SK-N-SH treated with all-trans-retinoic acid at 6 μM for 48 hours (cell line): ENCODE measurements at regions not wholly inside any gene's neighbourhood (a gene's known extent, or its start where the extent isn't known, plus 50 kb on each side); places are given as distances from the start of the nearest gene placed in this dataset.

Experiments
- ATAC-seq: fragments of 200-7000 bp; cut with Tn5 transposase; 3 replicates; pipeline ENCODE4 v1.9.1; 2020; ENCODE audit warnings: mild to moderate bottlenecking, moderate library complexity
- ARNTL ChIP-seq: fragments of 450-650 bp; formaldehyde crosslinking; IDR thresholded peaks from 2 replicates; pipeline ENCODE4 v1.5.0; 2020; ENCODE audit warnings: low read depth, mild to moderate bottlenecking, moderate library complexity, borderline replicate concordance
- BACH2 ChIP-seq: fragments of 250-450 bp; sonication (Bioruptor Pico); IDR thresholded peaks from 2 replicates; pipeline ENCODE4 v1.9.0; 2021; ENCODE audit warnings: mild to moderate bottlenecking, borderline replicate concordance
- ESRRG ChIP-seq: fragments of 250-450 bp; sonication (Bioruptor Pico); IDR thresholded peaks from 2 replicates; pipeline ENCODE4 v1.6.1; 2021; ENCODE audit warnings: mild to moderate bottlenecking
- ISL1 ChIP-seq: fragments of 250-450 bp; sonication (Bioruptor Pico); IDR thresholded peaks from 2 replicates; pipeline ENCODE4 v2.1.2; 2022; ENCODE audit warnings: mild to moderate bottlenecking, moderate library complexity
- PPARA ChIP-seq: fragments of 250-450 bp; sonication (Bioruptor Pico); IDR thresholded peaks from 2 replicates; pipeline ENCODE4 v1.5.0; 2020; ENCODE audit warnings: mild to moderate bottlenecking, borderline replicate concordance
- RARB ChIP-seq: fragments of 250-450 bp; sonication (Bioruptor Pico); IDR thresholded peaks from 2 replicates; pipeline ENCODE4 v1.8.0; 2021; ENCODE audit warnings: mild to moderate bottlenecking, moderate library complexity
- SNAI2 ChIP-seq: fragments of 250-450 bp; sonication (Bioruptor Pico); IDR thresholded peaks from 2 replicates; pipeline ENCODE4 v1.5.0; 2020; ENCODE audit warnings: mild to moderate bottlenecking, moderate library complexity
- TCF4 ChIP-seq: fragments of 250-450 bp; sonication (Bioruptor Pico); IDR thresholded peaks from 2 replicates; pipeline ENCODE4 v1.8.0; 2021; ENCODE audit warnings: mild to moderate bottlenecking, moderate library complexity, borderline replicate concordance
- TOX ChIP-seq: fragments of 250-450 bp; sonication (Bioruptor Pico); IDR thresholded peaks from 2 replicates; pipeline ENCODE4 v1.8.0; 2021; ENCODE audit warnings: mild to moderate bottlenecking, moderate library complexity, borderline replicate concordance
- ZFP3 ChIP-seq: fragments of 250-450 bp; sonication (Bioruptor Pico); IDR thresholded peaks from 2 replicates; pipeline ENCODE4 v1.5.0; 2020; ENCODE audit warnings: mild to moderate bottlenecking, moderate library complexity
- ZNF70 ChIP-seq: fragments of 450-650 bp; formaldehyde crosslinking; IDR thresholded peaks from 2 replicates; pipeline ENCODE4 v1.5.0; 2020; ENCODE audit warnings: mild to moderate bottlenecking, moderate library complexity
- ZNF8 ChIP-seq: fragments of 450-650 bp; formaldehyde crosslinking; IDR thresholded peaks from 2 replicates; pipeline ENCODE4 v1.5.0; 2020; ENCODE audit warnings: mild to moderate bottlenecking, moderate library complexity
- TF ChIP-seq, protein P1 (sequence below): fragments of 250-450 bp; sonication (Bioruptor Pico); IDR thresholded peaks from 2 replicates; pipeline ENCODE4 v1.8.0; 2020; ENCODE audit warnings: mild to moderate bottlenecking, moderate library complexity, borderline replicate concordance
- TF ChIP-seq, protein P2 (sequence below): fragments of 250-450 bp; sonication (Bioruptor Pico); IDR thresholded peaks from 2 replicates; pipeline ENCODE4 v1.8.0; 2021; ENCODE audit warnings: low read depth, mild to moderate bottlenecking, moderate library complexity, borderline replicate concordance
- TF ChIP-seq, protein P3 (sequence below): fragments of 250-450 bp; sonication (Bioruptor Pico); IDR thresholded peaks from 2 replicates; pipeline ENCODE4 v1.5.0; 2020; ENCODE audit warnings: mild to moderate bottlenecking, moderate library complexity
- TF ChIP-seq, protein P4 (sequence below): fragments of 250-450 bp; sonication (Bioruptor Pico); IDR thresholded peaks from 2 replicates; pipeline ENCODE4 v1.5.1; 2020; ENCODE audit warnings: low read depth, mild to moderate bottlenecking, moderate library complexity
- TF ChIP-seq, protein P5 (sequence below): fragments of 250-450 bp; sonication (Bioruptor Pico); IDR thresholded peaks from 2 replicates; pipeline ENCODE4 v1.5.1; 2021; ENCODE audit warnings: mild to moderate bottlenecking, moderate library complexity

DNA sequence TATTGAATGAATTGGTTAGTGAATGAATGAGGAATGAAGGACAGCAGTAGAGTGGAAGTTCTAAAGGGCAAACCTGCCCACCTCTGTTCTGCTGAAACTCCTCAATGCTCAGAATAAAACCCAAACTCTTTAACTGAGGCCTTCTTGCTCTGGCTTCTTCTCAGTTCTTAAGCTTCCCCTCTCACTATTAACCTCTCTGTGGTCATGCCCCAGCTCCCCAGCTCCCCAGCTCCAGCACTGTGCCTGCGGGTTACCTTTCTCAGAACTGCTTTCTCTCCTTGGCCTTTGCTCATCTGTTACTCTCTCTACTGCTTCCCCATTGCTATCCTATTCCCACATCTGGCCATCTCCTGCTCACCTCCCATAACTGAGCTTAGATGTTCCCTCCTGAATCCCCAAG lies 137.4 kb downstream of the NXPE2 start (continued):
- TF ChIP-seq PPARA (CRISPR knock-in tag) (no peak), ISL1 (CRISPR knock-in tag) (no peak)
- TF ChIP-seq, all 23 proteins: peak for 0

DNA sequence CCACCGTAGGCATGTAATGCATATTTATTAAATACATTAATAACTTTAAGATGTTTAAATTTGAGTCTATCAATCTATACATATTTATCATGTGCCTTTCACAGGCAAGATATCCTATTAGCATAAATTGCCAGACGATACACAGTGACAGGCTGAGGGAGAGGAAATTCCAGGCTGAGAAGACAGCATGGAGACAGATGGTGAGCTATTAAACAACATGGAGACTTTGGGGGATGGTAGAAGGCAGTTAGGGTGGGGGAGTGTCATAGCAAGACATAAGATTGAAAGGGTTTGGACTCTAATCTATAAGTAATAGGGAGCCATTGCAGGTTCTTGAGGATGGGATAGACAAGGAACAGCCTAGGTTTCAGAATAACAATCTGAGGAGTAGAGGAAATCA lies 138.5 kb downstream of the NXPE2 start:
- no peak for ATAC-seq
- TF ChIP-seq ARNTL (CRISPR knock-in tag) (no peak), BACH2 (no peak), ZFP3 (CRISPR knock-in tag) (no peak), ESRRG (CRISPR knock-in tag) (no peak), TOX (no peak), PPARA (CRISPR knock-in tag) (no peak), RARB (no peak), ZNF70 (CRISPR knock-in tag) (no peak), SNAI2 (CRISPR knock-in tag) (no peak), ZNF8 (CRISPR knock-in tag) (no peak)
- TF ChIP-seq, protein P1, sequence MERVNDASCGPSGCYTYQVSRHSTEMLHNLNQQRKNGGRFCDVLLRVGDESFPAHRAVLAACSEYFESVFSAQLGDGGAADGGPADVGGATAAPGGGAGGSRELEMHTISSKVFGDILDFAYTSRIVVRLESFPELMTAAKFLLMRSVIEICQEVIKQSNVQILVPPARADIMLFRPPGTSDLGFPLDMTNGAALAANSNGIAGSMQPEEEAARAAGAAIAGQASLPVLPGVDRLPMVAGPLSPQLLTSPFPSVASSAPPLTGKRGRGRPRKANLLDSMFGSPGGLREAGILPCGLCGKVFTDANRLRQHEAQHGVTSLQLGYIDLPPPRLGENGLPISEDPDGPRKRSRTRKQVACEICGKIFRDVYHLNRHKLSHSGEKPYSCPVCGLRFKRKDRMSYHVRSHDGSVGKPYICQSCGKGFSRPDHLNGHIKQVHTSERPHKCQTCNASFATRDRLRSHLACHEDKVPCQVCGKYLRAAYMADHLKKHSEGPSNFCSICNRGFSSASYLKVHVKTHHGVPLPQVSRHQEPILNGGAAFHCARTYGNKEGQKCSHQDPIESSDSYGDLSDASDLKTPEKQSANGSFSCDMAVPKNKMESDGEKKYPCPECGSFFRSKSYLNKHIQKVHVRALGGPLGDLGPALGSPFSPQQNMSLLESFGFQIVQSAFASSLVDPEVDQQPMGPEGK = no peak
- TF ChIP-seq, protein P2, sequence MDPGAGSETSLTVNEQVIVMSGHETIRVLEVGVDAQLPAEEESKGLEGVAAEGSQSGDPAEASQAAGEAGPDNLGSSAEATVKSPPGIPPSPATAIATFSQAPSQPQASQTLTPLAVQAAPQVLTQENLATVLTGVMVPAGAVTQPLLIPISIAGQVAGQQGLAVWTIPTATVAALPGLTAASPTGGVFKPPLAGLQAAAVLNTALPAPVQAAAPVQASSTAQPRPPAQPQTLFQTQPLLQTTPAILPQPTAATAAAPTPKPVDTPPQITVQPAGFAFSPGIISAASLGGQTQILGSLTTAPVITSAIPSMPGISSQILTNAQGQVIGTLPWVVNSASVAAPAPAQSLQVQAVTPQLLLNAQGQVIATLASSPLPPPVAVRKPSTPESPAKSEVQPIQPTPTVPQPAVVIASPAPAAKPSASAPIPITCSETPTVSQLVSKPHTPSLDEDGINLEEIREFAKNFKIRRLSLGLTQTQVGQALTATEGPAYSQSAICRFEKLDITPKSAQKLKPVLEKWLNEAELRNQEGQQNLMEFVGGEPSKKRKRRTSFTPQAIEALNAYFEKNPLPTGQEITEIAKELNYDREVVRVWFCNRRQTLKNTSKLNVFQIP (CRISPR knock-in tag) = no peak
- TF ChIP-seq, protein P3, sequence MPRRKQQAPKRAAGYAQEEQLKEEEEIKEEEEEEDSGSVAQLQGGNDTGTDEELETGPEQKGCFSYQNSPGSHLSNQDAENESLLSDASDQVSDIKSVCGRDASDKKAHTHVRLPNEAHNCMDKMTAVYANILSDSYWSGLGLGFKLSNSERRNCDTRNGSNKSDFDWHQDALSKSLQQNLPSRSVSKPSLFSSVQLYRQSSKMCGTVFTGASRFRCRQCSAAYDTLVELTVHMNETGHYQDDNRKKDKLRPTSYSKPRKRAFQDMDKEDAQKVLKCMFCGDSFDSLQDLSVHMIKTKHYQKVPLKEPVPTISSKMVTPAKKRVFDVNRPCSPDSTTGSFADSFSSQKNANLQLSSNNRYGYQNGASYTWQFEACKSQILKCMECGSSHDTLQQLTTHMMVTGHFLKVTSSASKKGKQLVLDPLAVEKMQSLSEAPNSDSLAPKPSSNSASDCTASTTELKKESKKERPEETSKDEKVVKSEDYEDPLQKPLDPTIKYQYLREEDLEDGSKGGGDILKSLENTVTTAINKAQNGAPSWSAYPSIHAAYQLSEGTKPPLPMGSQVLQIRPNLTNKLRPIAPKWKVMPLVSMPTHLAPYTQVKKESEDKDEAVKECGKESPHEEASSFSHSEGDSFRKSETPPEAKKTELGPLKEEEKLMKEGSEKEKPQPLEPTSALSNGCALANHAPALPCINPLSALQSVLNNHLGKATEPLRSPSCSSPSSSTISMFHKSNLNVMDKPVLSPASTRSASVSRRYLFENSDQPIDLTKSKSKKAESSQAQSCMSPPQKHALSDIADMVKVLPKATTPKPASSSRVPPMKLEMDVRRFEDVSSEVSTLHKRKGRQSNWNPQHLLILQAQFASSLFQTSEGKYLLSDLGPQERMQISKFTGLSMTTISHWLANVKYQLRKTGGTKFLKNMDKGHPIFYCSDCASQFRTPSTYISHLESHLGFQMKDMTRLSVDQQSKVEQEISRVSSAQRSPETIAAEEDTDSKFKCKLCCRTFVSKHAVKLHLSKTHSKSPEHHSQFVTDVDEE (CRISPR knock-in tag) = no peak
- TF ChIP-seq, protein P4, sequence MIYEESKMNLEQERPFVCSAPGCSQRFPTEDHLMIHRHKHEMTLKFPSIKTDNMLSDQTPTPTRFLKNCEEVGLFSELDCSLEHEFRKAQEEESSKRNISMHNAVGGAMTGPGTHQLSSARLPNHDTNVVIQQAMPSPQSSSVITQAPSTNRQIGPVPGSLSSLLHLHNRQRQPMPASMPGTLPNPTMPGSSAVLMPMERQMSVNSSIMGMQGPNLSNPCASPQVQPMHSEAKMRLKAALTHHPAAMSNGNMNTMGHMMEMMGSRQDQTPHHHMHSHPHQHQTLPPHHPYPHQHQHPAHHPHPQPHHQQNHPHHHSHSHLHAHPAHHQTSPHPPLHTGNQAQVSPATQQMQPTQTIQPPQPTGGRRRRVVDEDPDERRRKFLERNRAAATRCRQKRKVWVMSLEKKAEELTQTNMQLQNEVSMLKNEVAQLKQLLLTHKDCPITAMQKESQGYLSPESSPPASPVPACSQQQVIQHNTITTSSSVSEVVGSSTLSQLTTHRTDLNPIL (CRISPR knock-in tag) = no peak
- TF ChIP-seq, all 23 proteins: peak for 0

DNA sequence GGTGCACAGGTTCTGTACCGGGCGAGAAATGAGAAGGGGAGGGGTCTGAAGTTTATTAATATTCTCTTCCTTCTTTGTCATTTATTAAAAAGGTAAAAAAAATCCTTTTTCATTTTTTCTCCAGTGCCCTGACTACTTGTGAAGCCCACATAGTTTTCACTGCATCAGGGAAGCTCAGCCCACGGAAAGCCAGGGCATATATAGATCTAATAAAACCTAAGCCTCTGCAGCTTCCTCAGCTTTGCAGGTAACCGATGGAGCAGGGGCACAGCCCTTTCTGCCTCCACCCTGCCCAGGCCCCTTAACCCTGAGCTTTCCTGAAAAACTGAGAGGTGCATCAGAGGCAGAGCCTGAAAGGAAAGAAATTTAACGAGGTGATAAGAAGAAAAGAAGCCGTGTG lies 140.1 kb downstream of the NXPE2 start:
- TF ChIP-seq ARNTL (CRISPR knock-in tag) (no peak), TCF4 (CRISPR knock-in tag) (no peak), ZFP3 (CRISPR knock-in tag) (no peak), ZNF70 (CRISPR knock-in tag) (no peak)
- TF ChIP-seq, protein P4 (CRISPR knock-in tag) = no peak
- TF ChIP-seq, protein P5, sequence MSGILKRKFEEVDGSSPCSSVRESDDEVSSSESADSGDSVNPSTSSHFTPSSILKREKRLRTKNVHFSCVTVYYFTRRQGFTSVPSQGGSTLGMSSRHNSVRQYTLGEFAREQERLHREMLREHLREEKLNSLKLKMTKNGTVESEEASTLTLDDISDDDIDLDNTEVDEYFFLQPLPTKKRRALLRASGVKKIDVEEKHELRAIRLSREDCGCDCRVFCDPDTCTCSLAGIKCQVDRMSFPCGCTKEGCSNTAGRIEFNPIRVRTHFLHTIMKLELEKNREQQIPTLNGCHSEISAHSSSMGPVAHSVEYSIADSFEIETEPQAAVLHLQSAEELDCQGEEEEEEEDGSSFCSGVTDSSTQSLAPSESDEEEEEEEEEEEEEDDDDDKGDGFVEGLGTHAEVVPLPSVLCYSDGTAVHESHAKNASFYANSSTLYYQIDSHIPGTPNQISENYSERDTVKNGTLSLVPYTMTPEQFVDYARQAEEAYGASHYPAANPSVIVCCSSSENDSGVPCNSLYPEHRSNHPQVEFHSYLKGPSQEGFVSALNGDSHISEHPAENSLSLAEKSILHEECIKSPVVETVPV (CRISPR knock-in tag) = no peak
- TF ChIP-seq, protein P1 = no peak
- TF ChIP-seq, protein P3 (CRISPR knock-in tag) = no peak
- ATAC-seq = no peak
